GM06990 (cell line): ENCODE measurements at regions not wholly inside any gene's neighbourhood (a gene's known extent, or its start where the extent isn't known, plus 50 kb on each side); places are given as distances from the start of the nearest gene placed in this dataset.

Experiments used
- DNase-seq: peaks from one replicate; pipeline ENCODE4 v3.0.0-alpha.2; 2011; ENCODE audit not compliant: insufficient read length; ENCODE audit errors: extremely low read depth
- H3K27me3 ChIP-seq: replicated peaks from 2 replicates; pipeline ENCODE4 v1.6.0; 2011; ENCODE audit warnings: low read length; ENCODE audit not compliant: control insufficient read depth, insufficient read depth
- H3K36me3 ChIP-seq: 2 replicates; pipeline ENCODE4 v1.5.1; 2011; ENCODE audit warnings: low read length; ENCODE audit not compliant: control insufficient read depth, insufficient read depth
- H3K4me3 ChIP-seq: replicated peaks from 2 replicates; pipeline ENCODE4 v1.5.1; 2011; ENCODE audit warnings: low read depth, mild to moderate bottlenecking, control low read depth, low read length
- TF ChIP-seq, protein P1 (sequence below): IDR thresholded peaks from 2 replicates; pipeline ENCODE4 v1.5.1; 2011; ENCODE audit warnings: low read length, control low read depth, mild to moderate bottlenecking, inconsistent platforms; ENCODE audit not compliant: insufficient read depth, poor library complexity, severe bottlenecking

GRCh38 chr2:111660811-111661210 is 223.2 kb downstream of the ANAPC1 start:
- DNase-seq, result no peak
- Histone ChIP-seq H3K36me3 (no peaks in the 10 kb centered on the region), H3K27me3 (peaks cover 5% of the 10 kb centered on the region), H3K4me3 (no peak overlapping the region)
- TF ChIP-seq, protein P1, sequence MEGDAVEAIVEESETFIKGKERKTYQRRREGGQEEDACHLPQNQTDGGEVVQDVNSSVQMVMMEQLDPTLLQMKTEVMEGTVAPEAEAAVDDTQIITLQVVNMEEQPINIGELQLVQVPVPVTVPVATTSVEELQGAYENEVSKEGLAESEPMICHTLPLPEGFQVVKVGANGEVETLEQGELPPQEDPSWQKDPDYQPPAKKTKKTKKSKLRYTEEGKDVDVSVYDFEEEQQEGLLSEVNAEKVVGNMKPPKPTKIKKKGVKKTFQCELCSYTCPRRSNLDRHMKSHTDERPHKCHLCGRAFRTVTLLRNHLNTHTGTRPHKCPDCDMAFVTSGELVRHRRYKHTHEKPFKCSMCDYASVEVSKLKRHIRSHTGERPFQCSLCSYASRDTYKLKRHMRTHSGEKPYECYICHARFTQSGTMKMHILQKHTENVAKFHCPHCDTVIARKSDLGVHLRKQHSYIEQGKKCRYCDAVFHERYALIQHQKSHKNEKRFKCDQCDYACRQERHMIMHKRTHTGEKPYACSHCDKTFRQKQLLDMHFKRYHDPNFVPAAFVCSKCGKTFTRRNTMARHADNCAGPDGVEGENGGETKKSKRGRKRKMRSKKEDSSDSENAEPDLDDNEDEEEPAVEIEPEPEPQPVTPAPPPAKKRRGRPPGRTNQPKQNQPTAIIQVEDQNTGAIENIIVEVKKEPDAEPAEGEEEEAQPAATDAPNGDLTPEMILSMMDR, result no peak

DNA sequence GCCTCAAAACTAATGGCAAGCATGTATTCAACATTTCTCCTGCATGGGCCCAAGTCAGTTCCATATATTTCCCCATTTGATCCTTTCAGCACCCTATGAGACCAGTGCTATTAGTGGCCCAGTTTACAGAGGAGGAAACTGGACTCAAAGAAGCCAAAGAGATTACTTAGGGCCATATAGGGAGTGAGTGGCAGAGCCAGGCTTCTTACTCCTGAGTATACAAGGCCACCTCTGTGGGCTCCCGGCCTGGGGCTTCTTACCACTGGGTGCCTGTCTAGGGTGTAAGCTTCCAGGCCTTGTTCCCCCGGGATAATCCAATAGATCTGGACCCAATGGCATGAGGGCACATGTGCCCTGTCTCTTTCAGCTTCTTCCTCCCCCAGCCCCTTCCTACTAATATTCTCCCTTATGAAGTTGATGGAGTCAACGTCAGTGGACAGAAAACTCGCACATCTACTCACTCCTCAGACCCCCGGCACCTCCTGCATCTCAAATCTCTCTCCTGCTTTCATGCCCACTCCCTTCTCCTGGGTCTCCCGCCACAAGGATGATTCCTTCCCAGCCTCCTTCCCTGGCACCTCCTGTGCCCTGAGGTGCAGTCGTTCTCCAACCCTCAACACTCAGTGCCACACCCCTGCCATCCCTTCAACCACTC is 222.6 kb downstream of the ANAPC1 start:
- DNase-seq, result no peak
- Histone ChIP-seq H3K4me3 (no peak overlapping the region), H3K27me3 (peaks cover 5% of the 10 kb centered on the region), H3K36me3 (no peaks in the 10 kb centered on the region)
- TF ChIP-seq, protein P1, result no peak

- DNase-seq, result no peak
- TF ChIP-seq, protein P1, result no peak
- Histone ChIP-seq H3K4me3 (no peak overlapping the region), H3K36me3 (no peaks in the 10 kb centered on the region), H3K27me3 (peaks cover 3% of the 10 kb centered on the region; the same call in 1 of the 2 replicates)
Measured at GRCh38 chr2:111662039-111662770, 221.8 kb downstream of the ANAPC1 start.

GRCh38 chr2:111662771-111663470 is 221.1 kb downstream of the ANAPC1 start:
- Histone ChIP-seq H3K4me3 (no peak overlapping the region), H3K27me3 (peaks cover 3% of the 10 kb centered on the region; the same call in 1 of the 2 replicates), H3K36me3 (no peaks in the 10 kb centered on the region)
- no peak for DNase-seq
- TF ChIP-seq, protein P1, result no peak

DNA sequence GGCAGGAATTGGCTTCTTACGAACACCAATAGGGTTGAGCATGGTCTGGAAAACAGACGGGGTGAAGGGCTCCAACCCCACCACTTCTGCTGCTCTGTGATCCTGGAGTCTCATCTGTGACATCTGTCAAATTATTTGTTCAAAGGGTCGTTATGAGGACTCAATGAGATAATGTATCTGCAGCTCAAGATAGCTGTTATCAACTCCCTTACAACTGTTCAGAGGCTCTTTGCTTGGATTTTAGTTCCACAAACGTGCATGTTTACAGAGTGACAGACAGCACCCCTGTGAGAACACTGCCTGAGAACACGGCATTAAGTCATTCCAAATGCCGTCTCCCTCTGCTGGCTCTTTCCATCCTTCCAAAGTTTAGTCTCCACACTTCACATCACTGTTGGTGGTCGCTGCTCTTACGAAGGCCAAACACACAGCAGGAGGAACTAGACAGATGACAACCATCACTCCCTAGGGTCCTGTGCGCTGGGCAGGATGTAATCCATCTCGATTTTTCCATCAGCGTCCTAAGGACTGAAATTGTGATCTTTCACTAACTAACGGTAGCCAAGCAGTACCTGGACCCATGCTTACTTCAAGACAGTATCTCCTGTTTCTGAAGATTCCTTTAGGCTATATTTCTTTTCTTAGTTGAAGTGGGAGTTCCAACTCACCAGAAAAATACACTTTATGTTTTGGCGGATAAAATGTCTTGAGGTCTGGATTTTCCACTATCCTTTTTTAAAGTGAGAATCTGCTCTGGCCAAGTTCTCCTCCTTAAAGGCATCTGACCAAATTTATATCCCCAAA is 220.3 kb downstream of the ANAPC1 start:
- no peak for DNase-seq
- H3K4me3 ChIP-seq, result no peak overlapping the region
- H3K36me3 ChIP-seq, result no peaks in the 10 kb centered on the region

More for the DNA sequence above, 220.3 kb downstream of the ANAPC1 start:
- peaks cover 3% of the 10 kb centered on the region for H3K27me3 ChIP-seq
- TF ChIP-seq, protein P1, result no peak
